CD4-positive, alpha-beta memory T cell (primary cell): ENCODE measurements at regions not wholly inside any gene's neighbourhood (a gene's known extent, or its start where the extent isn't known, plus 50 kb on each side); places are given as distances from the start of the nearest gene placed in this dataset.

Source experiments
- CTCF ChIA-PET: fragments of 350-600 bp; sonication (Branson Sonifier 250); formaldehyde crosslinking; loops from one replicate; lab custom pipeline; 2021; ENCODE audit warnings: inconsistent platforms; ENCODE audit not compliant: partially characterized antibody; lab: Charles Lee
- POLR2A ChIA-PET: fragments of 350-600 bp; sonication (Branson Sonifier 250); formaldehyde crosslinking; loops from one replicate; lab custom pipeline; 2021; ENCODE audit not compliant: partially characterized antibody; lab: Charles Lee
- DNase-seq, 5 donors: peaks; one replicate each; pipeline versions ENCODE4 v3.0.0 to v3.0.0-alpha.2; 2020 to 2022; ENCODE audit warnings: mixed read lengths in 1 of 5
- H3K27ac ChIP-seq: one replicate; pipeline ENCODE4 v1.7.0; 2013; ENCODE audit warnings: low read depth, low read length
- H3K27me3 ChIP-seq: 2 replicates; pipeline ENCODE4 v1.7.0; 2013; ENCODE audit warnings: mild to moderate bottlenecking, low read length, moderate library complexity; ENCODE audit not compliant: insufficient read depth
- H3K36me3 ChIP-seq: 2 replicates; pipeline ENCODE4 v1.7.0; 2013; ENCODE audit warnings: mild to moderate bottlenecking, low read length, moderate library complexity; ENCODE audit not compliant: insufficient read depth
- H3K4me1 ChIP-seq: 2 replicates; pipeline ENCODE4 v1.7.0; 2013; ENCODE audit warnings: mild to moderate bottlenecking, low read length, moderate library complexity; ENCODE audit not compliant: insufficient read depth
- H3K4me3 ChIP-seq, 2 donors: one replicate each; pipeline ENCODE4 v1.7.0; 2013; ENCODE audit warnings: low read length in 2 of 2, mild to moderate bottlenecking in 1 of 2
- H3K9me3 ChIP-seq, 2 donors: one replicate each; pipeline ENCODE4 v1.7.0; 2013; ENCODE audit warnings: low read length in 2 of 2, control low read depth in 1 of 2; ENCODE audit not compliant: control insufficient read depth in 1 of 2
- H3K27ac Mint-ChIP-seq, 7 donors: one replicate each; pipeline ENCODE4 v1.8.0; 2020 to 2021; ENCODE audit warnings: mixed read lengths in 7 of 7, mild to moderate bottlenecking in 6 of 7, inconsistent platforms in 3 of 7, moderate library complexity in 3 of 7
- H3K27me3 Mint-ChIP-seq, 2 donors: one replicate each; pipeline ENCODE4 v1.8.0; 2020 to 2021; ENCODE audit warnings: mixed read lengths in 2 of 2
- H3K36me3 Mint-ChIP-seq, 2 donors: one replicate each; pipeline ENCODE4 v1.8.0; 2020 to 2021; ENCODE audit warnings: mixed read lengths in 2 of 2, inconsistent platforms in 1 of 2, mild to moderate bottlenecking in 1 of 2
- H3K4me1 Mint-ChIP-seq, 4 donors: one replicate each; pipeline ENCODE4 v1.8.0; 2020 to 2021; ENCODE audit warnings: mixed read lengths in 4 of 4, mild to moderate bottlenecking in 1 of 4
- H3K4me3 Mint-ChIP-seq, 8 donors: one replicate each; pipeline ENCODE4 v1.8.0; 2020 to 2021; ENCODE audit warnings: mixed read lengths in 8 of 8, mild to moderate bottlenecking in 7 of 8, moderate library complexity in 6 of 8, inconsistent platforms in 3 of 8
- H3K9me3 Mint-ChIP-seq, 8 donors: one replicate each; pipeline ENCODE4 v1.8.0; 2020 to 2021; ENCODE audit warnings: mixed read lengths in 8 of 8, mild to moderate bottlenecking in 5 of 8, inconsistent platforms in 3 of 8, moderate library complexity in 1 of 8
- intact Hi-C: fragments of 100-400 bp; cut with micrococcal nuclease; formaldehyde crosslinking; loops from one replicate; pipeline ENCODE4 v1.15.1; 2023

- Mint-ChIP-seq H3K36me3 (peaks cover 5 to 21% of the 10 kb centered on the region in 2 donors), H3K4me1 (no peaks in the 10 kb centered on the region), H3K27me3 (no peaks in the 10 kb centered on the region), H3K27ac (no peak overlapping the region), H3K9me3 (no peaks in the 10 kb centered on the region), H3K4me3 (no peak overlapping the region)
- Histone ChIP-seq H3K9me3 (no peaks in the 10 kb centered on the region), H3K36me3 (no peaks in the 10 kb centered on the region), H3K27ac (no peak overlapping the region), H3K4me1 (no peaks in the 10 kb centered on the region), H3K27me3 (no peaks in the 10 kb centered on the region), H3K4me3 (no peak overlapping the region)
- ChIA-PET POLR2A (no interaction called here), CTCF (no interaction called here)
- no peak for DNase-seq
- intact Hi-C loops, result no loop called here
Observed at GRCh38 chr14:100467046-100467750, 120.0 kb downstream of the BEGAIN start.

- H3K27ac Mint-ChIP-seq, result no peak overlapping the region
- peaks cover 5 to 21% of the 10 kb centered on the region in 2 donors for H3K36me3 Mint-ChIP-seq
- intact Hi-C loops, result no loop called here
- Histone ChIP-seq H3K4me3 (no peak overlapping the region), H3K4me1 (no peaks in the 10 kb centered on the region), H3K27ac (no peak overlapping the region), H3K9me3 (no peaks in the 10 kb centered on the region), H3K27me3 (no peaks in the 10 kb centered on the region), H3K36me3 (no peaks in the 10 kb centered on the region)
- H3K27me3 Mint-ChIP-seq, result no peaks in the 10 kb centered on the region
- H3K4me1 Mint-ChIP-seq, result no peaks in the 10 kb centered on the region
- H3K9me3 Mint-ChIP-seq, result no peaks in the 10 kb centered on the region
- no peak overlapping the region for H3K4me3 Mint-ChIP-seq
- no peak for DNase-seq
- ChIA-PET POLR2A (no interaction called here), CTCF (no interaction called here)
Observed at GRCh38 chr14:100467939-100468338, 119.3 kb downstream of the BEGAIN start.

GRCh38 chr14:100468557-100468956 lies 118.7 kb downstream of the BEGAIN start:
- peaks cover 5 to 21% of the 10 kb centered on the region in 2 donors for H3K36me3 Mint-ChIP-seq
- Histone ChIP-seq H3K27ac (no peak overlapping the region), H3K9me3 (no peaks in the 10 kb centered on the region), H3K4me3 (no peak overlapping the region), H3K27me3 (no peaks in the 10 kb centered on the region), H3K4me1 (no peaks in the 10 kb centered on the region), H3K36me3 (no peaks in the 10 kb centered on the region)
- no peak for DNase-seq
- H3K4me1 Mint-ChIP-seq, result no peaks in the 10 kb centered on the region
- H3K27ac Mint-ChIP-seq, result no peak overlapping the region
- no peak overlapping the region for H3K4me3 Mint-ChIP-seq
- intact Hi-C loops, result no loop called here
- H3K27me3 Mint-ChIP-seq, result no peaks in the 10 kb centered on the region
- CTCF ChIA-PET, result no interaction called here
- POLR2A ChIA-PET, result no interaction called here
- H3K9me3 Mint-ChIP-seq, result no peaks in the 10 kb centered on the region

GRCh38 chr14:100469632-100470522 lies 117.3 kb downstream of the BEGAIN start:
- H3K9me3 ChIP-seq, result no peaks in the 10 kb centered on the region
- H3K27me3 ChIP-seq, result no peaks in the 10 kb centered on the region
- ChIA-PET POLR2A (no interaction called here), CTCF (no interaction called here)
- no peaks in the 10 kb centered on the region for H3K4me1 ChIP-seq
- no peaks in the 10 kb centered on the region for H3K4me1 Mint-ChIP-seq
- intact Hi-C loops, result no loop called here
- H3K27me3 Mint-ChIP-seq, result no peaks in the 10 kb centered on the region
- DNase-seq, result no peak
- H3K36me3 Mint-ChIP-seq, result peaks cover 7 to 21% of the 10 kb centered on the region in 2 donors
- H3K27ac ChIP-seq, result no peak overlapping the region
- no peaks in the 10 kb centered on the region for H3K36me3 ChIP-seq
- H3K4me3 ChIP-seq, result no peak overlapping the region
- peak overlapping the region in 3 of 7 donors; percentile 19 to 80 (median 63) for H3K27ac Mint-ChIP-seq
- no peak overlapping the region for H3K4me3 Mint-ChIP-seq
- no peaks in the 10 kb centered on the region for H3K9me3 Mint-ChIP-seq

- Histone ChIP-seq H3K9me3 (no peaks in the 10 kb centered on the region), H3K4me1 (no peaks in the 10 kb centered on the region), H3K27me3 (no peaks in the 10 kb centered on the region), H3K36me3 (no peaks in the 10 kb centered on the region), H3K27ac (no peak overlapping the region), H3K4me3 (no peak overlapping the region)
- no peak for DNase-seq
- ChIA-PET CTCF (no interaction called here), POLR2A (no interaction called here)
- H3K4me1 Mint-ChIP-seq, result no peaks in the 10 kb centered on the region
- no peak overlapping the region for H3K27ac Mint-ChIP-seq
- no peaks in the 10 kb centered on the region for H3K27me3 Mint-ChIP-seq
- peaks cover 7 to 23% of the 10 kb centered on the region in 2 donors for H3K36me3 Mint-ChIP-seq
- intact Hi-C loops, result no loop called here
- H3K4me3 Mint-ChIP-seq, result no peak overlapping the region
- H3K9me3 Mint-ChIP-seq, result no peaks in the 10 kb centered on the region
Observed at GRCh38 chr14:100470523-100470897, 116.7 kb downstream of the BEGAIN start.

GRCh38 chr14:100471441-100472093 lies 115.7 kb downstream of the BEGAIN start:
- H3K36me3 ChIP-seq, result no peaks in the 10 kb centered on the region
- H3K9me3 Mint-ChIP-seq, result no peaks in the 10 kb centered on the region
- no peak overlapping the region for H3K4me3 ChIP-seq
- H3K27ac Mint-ChIP-seq, result no peak overlapping the region
- ChIA-PET POLR2A (no interaction called here), CTCF (no interaction called here)
- H3K4me3 Mint-ChIP-seq, result no peak overlapping the region
- H3K27me3 ChIP-seq, result no peaks in the 10 kb centered on the region
- no peaks in the 10 kb centered on the region for H3K9me3 ChIP-seq
- intact Hi-C loops, result no loop called here
- DNase-seq, result no peak
- H3K4me1 ChIP-seq, result no peaks in the 10 kb centered on the region
- no peaks in the 10 kb centered on the region for H3K4me1 Mint-ChIP-seq
- no peaks in the 10 kb centered on the region for H3K27me3 Mint-ChIP-seq
- peaks cover 7 to 24% of the 10 kb centered on the region in 2 donors for H3K36me3 Mint-ChIP-seq
- H3K27ac ChIP-seq, result no peak overlapping the region

- Mint-ChIP-seq H3K36me3 (peaks cover 7 to 24% of the 10 kb centered on the region in 2 donors), H3K4me1 (no peaks in the 10 kb centered on the region), H3K4me3 (no peak overlapping the region), H3K27me3 (no peaks in the 10 kb centered on the region), H3K27ac (no peak overlapping the region), H3K9me3 (no peaks in the 10 kb centered on the region)
- ChIA-PET POLR2A (no interaction called here), CTCF (no interaction called here)
- no peaks in the 10 kb centered on the region for H3K36me3 ChIP-seq
- no peaks in the 10 kb centered on the region for H3K4me1 ChIP-seq
- H3K27ac ChIP-seq, result no peak overlapping the region
- intact Hi-C loops, result no loop called here
- DNase-seq, result no peak
- H3K27me3 ChIP-seq, result no peaks in the 10 kb centered on the region
- H3K4me3 ChIP-seq, result no peak overlapping the region
- H3K9me3 ChIP-seq, result no peaks in the 10 kb centered on the region
Observed at GRCh38 chr14:100472094-100472455, 115.1 kb downstream of the BEGAIN start.
